Upper lobe of left lung (tissue), 6 donors: ENCODE measurements at regions not wholly inside any gene's neighbourhood (a gene's known extent, or its start where the extent isn't known, plus 50 kb on each side); places are given as distances from the start of the nearest gene placed in this dataset.

ENCODE experiments used
- ATAC-seq, 2 donors: fragments of 200-7000 bp; cut with Tn5 transposase; one replicate each; pipeline ENCODE4 v1.9.1; 2022; ENCODE audit warnings: mild to moderate bottlenecking in 2 of 2, moderate library complexity in 2 of 2; ENCODE audit not compliant: low FRiP score in 2 of 2
- DNase-seq, 2 donors: peaks; one replicate each; pipeline ENCODE4 v3.0.0-alpha.2; 2019 to 2020
- H3K27ac ChIP-seq, 4 donors: fragments of 200-600 bp; sonication (generic); one replicate each; pipeline ENCODE4 v1.5.1; 2016 to 2019
- H3K27me3 ChIP-seq, 4 donors: fragments of 200-600 bp; sonication (generic); one replicate each; pipeline ENCODE4 v1.5.1; 2017 to 2019
- H3K36me3 ChIP-seq, 4 donors: fragments of 200-600 bp; sonication (generic); one replicate each; pipeline ENCODE4 v1.5.1; 2016 to 2019
- H3K4me1 ChIP-seq, 4 donors: fragments of 200-600 bp; sonication (generic); one replicate each; pipeline ENCODE4 v1.5.1; 2018 to 2019
- H3K4me3 ChIP-seq, 4 donors: fragments of 200-600 bp; sonication (generic); one replicate each; pipeline ENCODE4 v1.5.1; 2017 to 2019; ENCODE audit warnings: mild to moderate bottlenecking in 2 of 4, moderate library complexity in 1 of 4
- H3K9me3 ChIP-seq, 4 donors: fragments of 200-600 bp; sonication (generic); one replicate each; pipeline ENCODE4 v1.5.1; 2018 to 2019
- CTCF ChIP-seq, 6 experiments: fragments of 450-650 bp in 4 of 6; fragments of 200-600 bp in 2 of 6; sonication (generic) in 2 of 6; IDR thresholded peaks; one replicate each; pipeline ENCODE4 v1.5.1; 2016 to 2019; ENCODE audit warnings: antibody characterized with exemption in 6 of 6
- EP300 ChIP-seq, 4 donors: sonication (generic); formaldehyde crosslinking; IDR thresholded peaks; one replicate each; pipeline ENCODE4 v1.5.1; 2017; ENCODE audit warnings: antibody characterized with exemption in 4 of 4, control low read depth in 2 of 4
- POLR2A ChIP-seq, 4 donors: fragments of 450-650 bp; IDR thresholded peaks; one replicate each; pipeline ENCODE4 v1.5.1; 2016 to 2017; ENCODE audit warnings: antibody characterized with exemption in 4 of 4, mild to moderate bottlenecking in 2 of 4
- POLR2AphosphoS5 ChIP-seq, 2 donors: sonication (generic); formaldehyde crosslinking; IDR thresholded peaks; one replicate each; pipeline ENCODE4 v1.5.1; 2017; ENCODE audit warnings: antibody characterized with exemption in 2 of 2
- WGBS, 2 donors: methylation state at CpG; one replicate each; pipeline ENCODE4 v1.1.5; 2017 to 2018; 5-methylcytosine and 5-hydroxymethylcytosine counted together
- donor health status: DM: no; HTN: no; CAD: no; lungs with moderate emphysema.
- donor health status: DM: no; HTN: yes; CAD: no; lungs with severe emphysema.

GRCh38 chr12:94031763-94032162 lies 116.6 kb upstream of the PLXNC1 start:
- Histone ChIP-seq H3K4me1 (peaks cover 0 to 8% (median 0%) of the 10 kb centered on the region in 4 donors), H3K4me3 (no peak overlapping the region), H3K27ac (no peak overlapping the region), H3K27me3 (no peaks in the 10 kb centered on the region), H3K9me3 (no peaks in the 10 kb centered on the region), H3K36me3 (no peaks in the 10 kb centered on the region)
- WGBS, 2 donors = 88 to 90% methylated on average over 2 of the region's 2 CpGs
- TF ChIP-seq POLR2AphosphoS5 (IDR thresholded peaks at IDR 0.05) (no peak), CTCF (IDR thresholded peaks at IDR 0.05) (no peak), POLR2A (IDR thresholded peaks at IDR 0.05) (no peak), EP300 (IDR thresholded peaks at IDR 0.05) (no peak)
- DNase-seq = no peak
- no peak for ATAC-seq

- ATAC-seq (no peak), DNase-seq (no peak)
- Histone ChIP-seq H3K36me3 (no peaks in the 10 kb centered on the region), H3K4me3 (no peak overlapping the region), H3K9me3 (no peaks in the 10 kb centered on the region), H3K27ac (no peak overlapping the region), H3K4me1 (peaks cover 0 to 8% (median 0%) of the 10 kb centered on the region in 4 donors), H3K27me3 (no peaks in the 10 kb centered on the region)
- WGBS, 2 donors = 47 to 53% methylated on average over 2 of the region's 2 CpGs
- TF ChIP-seq EP300 (IDR thresholded peaks at IDR 0.05) = no peak
- TF ChIP-seq POLR2A (IDR thresholded peaks at IDR 0.05) = no peak
- no peak for TF ChIP-seq POLR2AphosphoS5 (IDR thresholded peaks at IDR 0.05)
- no peak for TF ChIP-seq CTCF (IDR thresholded peaks at IDR 0.05)
Measured at GRCh38 chr12:94032368-94032767, 116.0 kb upstream of the PLXNC1 start.

GRCh38 chr12:94033101-94033500 lies 115.3 kb upstream of the PLXNC1 start:
- Histone ChIP-seq H3K9me3 (no peaks in the 10 kb centered on the region), H3K27ac (no peak overlapping the region), H3K27me3 (no peaks in the 10 kb centered on the region), H3K36me3 (no peaks in the 10 kb centered on the region), H3K4me1 (peaks cover 0 to 8% (median 0%) of the 10 kb centered on the region in 4 donors), H3K4me3 (no peak overlapping the region)
- ATAC-seq (no peak), DNase-seq (no peak)
- 62 to 63% methylated on average over 5 of the region's 5 CpGs for WGBS, 2 donors
- TF ChIP-seq POLR2A (IDR thresholded peaks at IDR 0.05) (no peak), CTCF (IDR thresholded peaks at IDR 0.05) (no peak), POLR2AphosphoS5 (IDR thresholded peaks at IDR 0.05) (no peak), EP300 (IDR thresholded peaks at IDR 0.05) (no peak)

- H3K9me3 ChIP-seq = peaks cover 0 to 2% (median 0%) of the 10 kb centered on the region in 4 donors
- peaks cover 0 to 8% (median 0%) of the 10 kb centered on the region in 4 donors for H3K4me1 ChIP-seq
- no peak overlapping the region for H3K4me3 ChIP-seq
- no peak for DNase-seq
- H3K36me3 ChIP-seq = no peaks in the 10 kb centered on the region
- TF ChIP-seq POLR2A (IDR thresholded peaks at IDR 0.05) (no peak), EP300 (IDR thresholded peaks at IDR 0.05) (no peak), CTCF (IDR thresholded peaks at IDR 0.05) (no peak), POLR2AphosphoS5 (IDR thresholded peaks at IDR 0.05) (no peak)
- no peaks in the 10 kb centered on the region for H3K27me3 ChIP-seq
- ATAC-seq = no peak
- H3K27ac ChIP-seq = no peak overlapping the region
Measured at GRCh38 chr12:94033784-94034183, 114.6 kb upstream of the PLXNC1 start.

GRCh38 chr12:94037444-94037843 lies 110.9 kb upstream of the PLXNC1 start:
- TF ChIP-seq EP300 (IDR thresholded peaks at IDR 0.05) (no peak), POLR2AphosphoS5 (IDR thresholded peaks at IDR 0.05) (no peak), CTCF (IDR thresholded peaks at IDR 0.05) (no peak), POLR2A (IDR thresholded peaks at IDR 0.05) (no peak)
- H3K4me3 ChIP-seq = no peak overlapping the region
- H3K27me3 ChIP-seq = no peaks in the 10 kb centered on the region
- 47% methylated on average over 4 of the region's 4 CpGs for WGBS, 2 donors
- peaks cover 0 to 14% (median 7%) of the 10 kb centered on the region in 4 donors for H3K9me3 ChIP-seq
- ATAC-seq (peak in 1 of 2 donors; percentile 16), DNase-seq (no peak)
- H3K27ac ChIP-seq = no peak overlapping the region
- H3K4me1 ChIP-seq = peaks cover 0 to 5% (median 0%) of the 10 kb centered on the region in 4 donors
- H3K36me3 ChIP-seq = no peaks in the 10 kb centered on the region
